GM18517 (cell line): ENCODE measurements at regions not wholly inside any gene's neighbourhood (a gene's known extent, or its start where the extent isn't known, plus 50 kb on each side); places are given as distances from the start of the nearest gene placed in this dataset.
"Not testable (repeated sequence)": the region's sequence is repeated elsewhere in the genome, so short reads cannot be mapped to it uniquely, and the experiment has no call there.

Experiments
- ATAC-seq: cut with Tn5 transposase; IDR thresholded peaks from one replicate; pipeline ENCODE4 v1.9.1; 2021; ENCODE audit warnings: mild to moderate bottlenecking, moderate library complexity; ENCODE audit not compliant: unreplicated experiment

GRCh38 chr2:199040522-199040921, 417.2 kb downstream of the SATB2 start:
- no peak for ATAC-seq

DNA sequence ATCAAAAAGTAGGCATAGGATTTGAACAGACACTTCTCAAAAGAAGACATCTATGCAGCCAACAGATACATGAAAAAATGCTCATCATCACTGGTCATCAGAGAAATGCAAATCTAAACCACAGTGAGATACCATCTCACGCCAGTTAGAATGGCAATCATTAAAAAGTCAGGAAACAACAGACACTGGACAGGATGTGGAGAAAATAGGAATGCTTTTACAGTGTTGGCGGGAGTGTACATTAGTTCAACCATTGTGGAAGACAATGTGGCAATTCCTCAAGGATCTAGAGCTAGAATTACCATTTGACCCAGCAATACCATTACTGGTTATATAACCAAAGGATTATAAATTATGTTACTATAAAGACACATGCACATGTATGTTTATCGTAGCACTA, 424.0 kb downstream of the SATB2 start:
- not testable (repeated sequence) for ATAC-seq

DNA sequence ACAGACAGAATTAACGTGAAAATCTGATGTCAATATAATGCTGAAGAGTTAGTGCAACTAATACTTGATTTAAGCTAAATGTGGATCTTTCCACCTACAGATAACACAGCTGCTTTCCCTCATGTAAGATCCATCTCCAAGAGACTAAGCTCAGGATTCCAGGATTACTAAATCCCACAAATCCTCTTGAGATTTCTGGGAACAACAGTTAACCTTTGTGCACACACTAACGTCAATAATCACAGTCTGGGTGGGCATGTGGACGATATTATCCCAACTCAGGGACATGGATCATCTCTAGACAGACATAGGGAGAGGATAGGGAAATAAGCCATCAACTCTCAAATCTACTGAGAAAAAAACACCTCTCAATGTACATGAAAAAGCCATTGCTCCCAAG, 432.6 kb downstream of the SATB2 start:
- ATAC-seq = no peak

GRCh38 chr2:199024224-199024623, 433.5 kb downstream of the SATB2 start:
- ATAC-seq = no peak

GRCh38 chr2:199019898-199020507, 437.7 kb downstream of the SATB2 start:
- ATAC-seq = no peak

DNA sequence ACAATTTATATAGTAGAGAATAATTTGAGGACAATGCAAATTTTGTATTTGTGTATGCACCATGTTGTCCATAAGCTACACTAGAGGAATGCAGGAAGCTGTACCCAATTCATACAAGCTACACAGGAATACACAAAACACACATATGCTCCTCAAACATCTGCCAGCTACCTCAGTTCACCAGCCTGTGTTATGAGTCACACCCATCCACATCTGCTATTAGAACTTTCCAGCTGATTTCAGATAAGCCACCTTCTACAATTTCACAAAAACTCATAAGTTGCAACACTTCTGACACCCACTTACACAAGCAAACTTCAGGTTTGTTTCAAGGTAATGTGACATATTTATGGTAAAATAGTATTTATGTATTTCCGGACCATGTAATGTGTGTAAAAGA, 438.9 kb downstream of the SATB2 start:
- ATAC-seq = no peak

- ATAC-seq = no peak
Observed at GRCh38 chr2:199015072-199015471, 442.7 kb downstream of the SATB2 start.

DNA sequence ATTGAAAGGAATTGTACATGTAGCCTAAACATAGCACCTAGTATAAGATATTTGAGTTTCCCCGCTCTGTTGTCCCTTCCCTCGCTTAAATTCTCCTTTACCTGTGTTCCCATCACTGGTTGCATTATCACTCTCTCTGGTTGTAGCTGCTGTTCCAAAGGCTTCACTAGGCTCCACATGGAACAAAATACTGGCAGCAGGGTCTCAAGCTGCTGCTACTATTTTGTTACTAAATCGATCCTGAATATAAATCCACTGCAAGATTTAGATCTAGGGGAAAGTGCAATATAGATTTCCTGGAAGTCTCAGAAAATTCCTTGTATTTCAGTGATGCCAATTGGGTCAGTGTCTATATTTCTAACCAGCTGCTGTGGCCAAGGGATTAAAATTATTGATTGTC, 443.5 kb downstream of the SATB2 start:
- no peak for ATAC-seq

- no peak for ATAC-seq
Observed at GRCh38 chr2:199011908-199012307, 445.8 kb downstream of the SATB2 start.

DNA sequence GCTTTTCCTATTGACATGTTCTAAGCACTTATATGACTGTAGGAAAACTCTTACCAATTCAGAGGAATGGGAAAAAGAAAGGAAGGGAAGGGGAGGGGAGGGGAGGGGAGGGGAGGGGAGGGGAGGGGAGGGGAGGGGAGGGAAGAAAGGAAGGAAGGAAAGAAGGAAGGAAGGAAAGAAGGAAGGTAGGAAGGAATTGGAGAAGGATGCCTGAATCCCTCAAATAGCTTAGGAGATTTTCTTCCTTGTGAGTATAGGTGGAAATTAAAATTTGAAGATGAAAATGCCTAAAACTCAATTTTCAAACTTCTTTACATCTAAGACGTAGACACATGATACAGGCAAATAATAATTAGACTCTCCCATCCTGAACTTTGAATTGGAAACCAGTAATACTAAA, 463.1 kb downstream of the SATB2 start:
- ATAC-seq = no peak

GRCh38 chr2:198991431-198991830, 466.3 kb downstream of the SATB2 start:
- no peak for ATAC-seq

DNA sequence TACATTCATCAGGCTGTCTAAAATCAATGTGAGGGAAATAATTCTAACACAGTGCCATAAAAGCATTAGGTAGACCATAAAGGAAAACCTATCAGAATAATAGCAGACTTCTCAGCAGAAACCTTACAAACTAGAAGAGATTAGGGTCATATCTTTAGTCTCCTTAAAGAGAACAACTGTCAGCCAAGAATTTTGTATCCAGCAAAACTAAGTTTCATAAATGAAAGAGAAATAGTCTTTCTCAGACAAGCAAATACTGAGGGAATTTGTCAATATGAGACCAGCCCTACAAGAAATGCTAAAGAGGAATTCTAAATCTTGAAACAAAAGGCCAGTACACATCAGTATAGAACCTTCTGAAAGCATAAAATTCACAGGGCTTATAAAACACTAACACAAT, 482.0 kb downstream of the SATB2 start:
- no peak for ATAC-seq

DNA sequence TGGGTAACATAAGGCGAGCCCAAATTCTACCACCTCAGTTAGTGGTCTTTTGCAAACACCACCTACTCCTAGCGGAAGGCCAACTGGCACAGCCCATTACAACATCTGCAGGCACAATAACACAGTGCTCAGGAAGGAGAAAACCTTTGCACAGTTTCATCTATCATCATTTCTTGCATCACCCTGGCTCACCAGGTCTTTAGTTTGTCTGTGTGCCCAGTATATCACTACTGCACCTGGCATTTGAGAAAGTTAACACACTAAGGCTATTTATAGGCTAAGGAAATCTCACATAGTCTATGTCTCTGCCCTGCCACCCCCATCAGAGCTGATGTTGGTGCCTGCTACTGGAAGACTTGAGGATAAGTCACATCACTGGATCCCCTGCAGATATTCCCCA, 484.0 kb downstream of the SATB2 start:
- ATAC-seq = no peak

DNA sequence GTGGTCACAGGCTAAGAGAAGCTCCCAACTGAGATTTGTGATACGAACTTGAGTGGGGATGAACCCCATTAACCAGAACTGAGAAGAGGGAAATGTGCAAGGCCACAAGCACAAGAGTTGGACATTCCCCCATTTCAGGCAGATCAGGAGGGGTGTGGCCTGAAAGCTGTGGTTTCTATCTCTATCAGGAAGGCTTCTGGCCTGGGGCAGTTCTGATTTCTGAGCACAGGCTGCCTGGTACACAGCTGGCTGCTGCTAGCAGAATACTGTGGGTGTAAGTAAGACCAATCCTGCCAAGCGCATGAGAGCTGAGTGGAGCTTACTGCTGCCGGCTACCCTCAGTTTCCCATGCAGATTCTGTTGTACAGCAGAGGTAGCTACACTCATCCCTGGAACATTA, 484.6 kb downstream of the SATB2 start:
- ATAC-seq = no peak

DNA sequence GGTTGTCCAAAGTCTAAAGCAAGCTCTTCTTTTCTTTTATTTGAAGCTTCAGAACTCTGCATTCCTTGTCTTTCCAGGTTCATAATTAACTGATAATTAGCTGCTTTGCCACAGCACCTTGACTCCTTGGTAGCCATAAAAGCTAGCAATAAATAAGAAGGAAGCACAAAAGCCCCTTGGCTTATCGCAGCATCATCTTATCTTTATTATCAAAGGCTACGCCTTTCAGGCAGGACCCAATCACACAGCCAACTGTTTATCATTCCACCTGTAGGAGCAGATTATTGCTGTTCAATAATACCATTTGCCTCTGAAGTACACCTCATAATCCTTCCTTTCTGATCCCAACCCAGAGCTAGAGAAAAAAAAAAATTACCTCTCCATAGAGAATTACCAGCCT, 489.2 kb downstream of the SATB2 start:
- no peak for ATAC-seq

GRCh38 chr2:198966269-198966668, 491.5 kb downstream of the SATB2 start:
- no peak for ATAC-seq

- ATAC-seq = no peak
Observed at GRCh38 chr2:198961547-198961946, 496.2 kb downstream of the SATB2 start.

DNA sequence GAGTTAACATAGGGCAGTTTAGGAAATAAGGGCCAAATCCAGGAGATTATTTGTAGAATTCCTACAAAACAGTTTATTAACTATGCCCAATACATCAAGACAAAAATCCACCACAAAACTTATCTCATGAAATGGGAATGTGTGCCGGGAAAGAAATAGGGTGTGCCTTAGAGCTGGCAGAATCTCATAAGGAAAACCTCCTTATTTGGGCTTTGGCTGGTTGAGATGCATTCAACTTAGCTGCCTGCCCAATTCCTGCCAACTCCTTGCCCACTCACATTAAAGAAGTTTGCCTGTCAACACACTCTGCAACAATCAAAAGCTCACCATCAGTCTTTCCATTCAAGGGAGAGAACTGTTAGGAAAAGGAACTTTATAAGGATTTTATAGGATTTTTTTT, 500.6 kb downstream of the SATB2 start:
- no peak for ATAC-seq

GRCh38 chr2:198953328-198953727, 504.4 kb downstream of the SATB2 start:
- no peak for ATAC-seq

DNA sequence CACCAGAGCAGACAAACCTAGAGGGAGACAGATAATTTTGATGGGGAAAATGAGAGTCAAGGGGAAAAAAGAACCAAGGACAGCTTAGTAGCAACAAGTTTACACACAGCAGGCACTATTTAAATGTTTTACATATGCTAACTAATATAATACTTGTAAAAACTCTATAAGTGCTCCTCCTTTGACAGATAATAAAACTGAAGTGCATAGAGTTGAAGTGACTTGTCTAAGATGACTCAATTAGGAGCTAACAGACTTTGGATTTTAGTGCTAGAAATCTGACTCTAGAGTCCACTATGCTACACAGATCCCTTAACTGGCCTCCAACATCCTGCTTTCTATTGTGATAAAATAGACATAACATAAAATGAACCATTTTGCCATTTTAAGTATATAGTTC, 506.9 kb downstream of the SATB2 start:
- ATAC-seq = no peak

DNA sequence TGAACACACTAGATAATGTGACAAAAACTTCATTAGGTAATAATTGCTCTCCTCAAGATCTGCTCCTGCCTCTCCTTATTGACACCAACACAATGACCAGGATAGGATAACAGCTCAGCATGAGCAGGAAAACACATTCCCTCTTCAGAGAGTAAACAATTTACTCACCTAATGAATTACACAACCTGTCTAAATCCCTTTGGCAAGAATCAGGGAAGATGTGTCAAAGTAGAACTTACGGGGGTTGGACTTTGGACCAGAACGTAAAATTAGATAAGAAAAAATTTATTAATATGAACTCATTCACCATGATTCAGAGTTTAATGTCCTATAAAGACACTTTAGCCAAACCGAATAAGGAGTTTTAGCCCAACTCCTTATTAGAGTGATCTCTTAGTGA, 512.2 kb downstream of the SATB2 start:
- no peak for ATAC-seq

DNA sequence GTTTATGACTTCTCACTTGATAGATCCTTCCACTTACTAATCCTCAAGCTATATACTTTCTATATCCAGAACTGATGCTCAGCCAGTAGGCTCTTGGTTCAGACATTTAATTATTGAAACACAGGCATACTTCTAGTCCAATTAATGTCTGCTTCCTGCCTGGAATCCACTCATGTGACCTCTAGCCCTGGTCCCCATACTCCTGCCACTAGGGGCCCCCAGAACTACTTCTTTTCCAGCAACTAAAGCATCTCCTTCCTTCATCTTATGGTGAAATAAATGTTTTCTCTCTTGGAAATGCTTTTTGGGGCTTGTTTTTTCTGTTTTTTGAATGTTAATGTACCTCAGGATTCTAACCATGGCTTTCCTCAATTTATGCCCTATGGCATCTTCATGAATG, 527.6 kb downstream of the SATB2 start:
- no peak for ATAC-seq

DNA sequence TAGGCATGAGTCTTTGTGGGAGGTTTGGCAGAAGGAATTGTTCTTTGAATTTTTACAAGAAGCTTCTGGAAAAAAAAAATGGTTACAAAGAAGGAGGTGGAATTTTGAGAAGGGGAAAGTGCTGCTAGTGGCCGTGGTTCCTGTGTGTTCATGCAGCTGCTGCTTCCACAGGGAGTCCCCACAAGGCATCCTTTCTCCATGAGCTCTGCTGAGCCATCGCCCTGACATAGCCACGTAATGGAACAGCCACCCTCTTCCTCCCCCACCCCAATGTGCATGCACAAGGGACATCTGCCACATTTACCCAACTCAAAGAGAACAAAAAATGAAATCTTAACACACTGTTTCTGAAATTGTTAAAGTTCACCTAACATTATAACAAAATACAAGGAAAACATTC, 529.7 kb downstream of the SATB2 start:
- ATAC-seq = no peak
